GM23338 (cell line): ENCODE measurements at regions not wholly inside any gene's neighbourhood (a gene's known extent, or its start where the extent isn't known, plus 50 kb on each side); places are given as distances from the start of the nearest gene placed in this dataset.
A peak's percentile ranks its signal among the peaks of the same experiment; 100 is the strongest.

Source experiments
- ATAC-seq: fragments of 200-7000 bp; cut with Tn5 transposase; 3 replicates; pipeline ENCODE4 v1.9.1; 2020
- DNase-seq: peaks from one replicate; pipeline ENCODE4 v3.0.0-alpha.2; 2015; ENCODE audit warnings: low spot score
- H2AFZ ChIP-seq: fragments of 200-600 bp; sonication (generic); 2 replicates; pipeline ENCODE4 v1.8.0; 2016; ENCODE audit warnings: antibody characterized with exemption, mild to moderate bottlenecking, moderate library complexity
- H3F3A ChIP-seq: fragments of 200-600 bp; sonication (generic); replicated peaks from 2 replicates; pipeline ENCODE4 v1.8.0; 2017; ENCODE audit warnings: antibody characterized with exemption, mixed run types, low read depth
- H3K27ac ChIP-seq: fragments of 200-600 bp; sonication (generic); 2 replicates; pipeline ENCODE4 v1.6.1; 2016; ENCODE audit warnings: low read depth
- H3K27me3 ChIP-seq: fragments of 200-600 bp; sonication (generic); 2 replicates; pipeline ENCODE4 v1.8.0; 2016; ENCODE audit warnings: mild to moderate bottlenecking, mixed run types, moderate library complexity; ENCODE audit not compliant: insufficient read depth
- H3K36me3 ChIP-seq: fragments of 200-600 bp; sonication (generic); 2 replicates; pipeline ENCODE4 v1.8.0; 2016; ENCODE audit warnings: mild to moderate bottlenecking; ENCODE audit not compliant: insufficient read depth
- H3K4me1 ChIP-seq: fragments of 200-600 bp; sonication (generic); 2 replicates; pipeline ENCODE4 v1.8.0; 2016; ENCODE audit warnings: mild to moderate bottlenecking, moderate library complexity; ENCODE audit not compliant: insufficient read depth
- H3K4me2 ChIP-seq: fragments of 200-600 bp; sonication (generic); 2 replicates; pipeline ENCODE4 v1.7.1; 2017; ENCODE audit warnings: mixed run types
- H3K4me3 ChIP-seq: fragments of 200-600 bp; sonication (generic); 2 replicates; pipeline ENCODE4 v1.6.1; 2016; ENCODE audit warnings: mixed run types
- H3K79me2 ChIP-seq: fragments of 200-600 bp; sonication (generic); replicated peaks from 2 replicates; pipeline ENCODE4 v1.8.0; 2017; ENCODE audit warnings: mild to moderate bottlenecking; ENCODE audit not compliant: insufficient read depth
- H3K9me2 ChIP-seq: fragments of 200-600 bp; sonication (generic); 2 replicates; pipeline ENCODE4 v1.8.0; 2017; ENCODE audit not compliant: insufficient read depth
- H4K20me1 ChIP-seq: fragments of 200-600 bp; sonication (generic); replicated peaks from 2 replicates; pipeline ENCODE4 v1.8.0; 2017; ENCODE audit warnings: mild to moderate bottlenecking; ENCODE audit not compliant: insufficient read depth
- H3K27ac Mint-ChIP-seq: 2 replicates; pipeline ENCODE4 v1.8.0; 2020; ENCODE audit warnings: inconsistent platforms, mild to moderate bottlenecking, moderate library complexity, mixed read lengths
- H3K27me3 Mint-ChIP-seq: 3 replicates; pipeline ENCODE4 v1.8.0; 2022; ENCODE audit warnings: low read depth, mild to moderate bottlenecking, moderate library complexity, mixed read lengths, inconsistent platforms; ENCODE audit not compliant: insufficient read depth, poor library complexity
- H3K36me3 Mint-ChIP-seq: 3 replicates; pipeline ENCODE4 v1.8.0; 2021; ENCODE audit warnings: low read depth, mild to moderate bottlenecking, inconsistent platforms, moderate library complexity, mixed read lengths
- H3K4me1 Mint-ChIP-seq: 3 replicates; pipeline ENCODE4 v1.8.0; 2020; ENCODE audit warnings: mild to moderate bottlenecking, inconsistent platforms, mixed read lengths
- H3K4me3 Mint-ChIP-seq: 3 replicates; pipeline ENCODE4 v1.8.0; 2021; ENCODE audit warnings: moderate library complexity, mild to moderate bottlenecking, inconsistent platforms, mixed read lengths
- H3K9me3 Mint-ChIP-seq: 3 replicates; pipeline ENCODE4 v1.8.0; 2020; ENCODE audit warnings: moderate library complexity, mild to moderate bottlenecking, inconsistent platforms, mixed read lengths
- EZH2 ChIP-seq: fragments of 200-600 bp; sonication (generic); IDR thresholded peaks from one replicate; pipeline ENCODE4 v1.8.0; 2017; ENCODE audit warnings: antibody characterized with exemption, mild to moderate bottlenecking, low read depth; ENCODE audit not compliant: unreplicated experiment
- EZH2phosphoT487 ChIP-seq: fragments of 200-600 bp; sonication (generic); IDR thresholded peaks from one replicate; pipeline ENCODE4 v1.8.1; 2018; ENCODE audit warnings: antibody characterized with exemption; ENCODE audit not compliant: unreplicated experiment
- JUNB ChIP-seq: IDR thresholded peaks from one replicate; pipeline ENCODE4 v1.6.1; 2016; ENCODE audit warnings: antibody characterized with exemption; ENCODE audit not compliant: unreplicated experiment
- NANOG ChIP-seq: IDR thresholded peaks from 2 replicates; pipeline ENCODE4 v1.6.1; 2016; ENCODE audit warnings: antibody characterized with exemption, borderline replicate concordance
- POLR2AphosphoS5 ChIP-seq: IDR thresholded peaks from 2 replicates; pipeline ENCODE4 v1.6.1; 2016; ENCODE audit warnings: antibody characterized with exemption, low read depth
- ZNF114 ChIP-seq: fragments of 250-450 bp; sonication (Bioruptor Pico); IDR thresholded peaks from 2 replicates; pipeline ENCODE4 v1.5.0; 2020; ENCODE audit warnings: mild to moderate bottlenecking, moderate library complexity
- ZNF462 ChIP-seq: fragments of 250-450 bp; sonication (Bioruptor Pico); IDR thresholded peaks from 2 replicates; pipeline ENCODE4 v1.5.0; 2020; ENCODE audit warnings: mild to moderate bottlenecking, moderate library complexity
- TF ChIP-seq, protein P1 (sequence below), 2 experiments: fragments of 200-600 bp in 1 of 2; sonication (generic) in 1 of 2; conservative IDR thresholded peaks; 2 replicates each; pipeline versions ENCODE4 v1.5.1 to v1.6.1; 2016 to 2017; ENCODE audit warnings: antibody characterized with exemption in 2 of 2, low read depth in 2 of 2, mild to moderate bottlenecking in 2 of 2, moderate library complexity in 1 of 2

DNA sequence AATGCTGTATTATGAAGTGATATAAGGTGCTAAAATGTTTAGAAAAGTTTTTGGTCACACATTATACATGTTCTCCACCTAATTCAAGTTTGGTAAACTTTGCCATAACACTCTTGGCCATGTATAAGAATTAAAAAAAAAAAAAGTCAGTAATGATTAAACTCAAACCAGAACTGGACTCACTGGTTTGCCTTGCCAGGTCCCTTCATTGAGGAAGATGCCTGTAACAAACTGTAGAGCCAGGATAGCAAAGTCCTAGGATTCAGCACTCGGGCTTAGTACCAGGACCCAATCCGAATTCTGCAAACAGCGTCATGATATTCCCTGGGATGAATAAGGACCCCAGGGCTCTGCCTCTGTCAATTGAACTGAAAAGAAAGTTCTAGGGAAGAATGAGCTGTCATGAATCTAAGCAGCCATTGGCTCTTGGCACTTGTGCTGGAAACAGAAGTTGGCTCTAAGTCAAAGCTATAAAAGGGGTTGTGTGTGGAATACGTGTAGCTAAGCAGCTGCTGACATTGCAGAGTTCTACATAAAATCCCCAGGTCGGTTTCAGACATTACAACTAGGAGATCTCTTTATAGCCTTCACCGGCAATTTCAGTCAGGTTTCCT is 216.9 kb downstream of the C7orf25 start (continued):
- TF ChIP-seq ZNF462 (CRISPR knock-in tag) (no peak), EZH2 (no peak), EZH2phosphoT487 (no peak), JUNB (no peak), ZNF114 (CRISPR knock-in tag) (no peak), NANOG (no peak)
- TF ChIP-seq, protein P1, sequence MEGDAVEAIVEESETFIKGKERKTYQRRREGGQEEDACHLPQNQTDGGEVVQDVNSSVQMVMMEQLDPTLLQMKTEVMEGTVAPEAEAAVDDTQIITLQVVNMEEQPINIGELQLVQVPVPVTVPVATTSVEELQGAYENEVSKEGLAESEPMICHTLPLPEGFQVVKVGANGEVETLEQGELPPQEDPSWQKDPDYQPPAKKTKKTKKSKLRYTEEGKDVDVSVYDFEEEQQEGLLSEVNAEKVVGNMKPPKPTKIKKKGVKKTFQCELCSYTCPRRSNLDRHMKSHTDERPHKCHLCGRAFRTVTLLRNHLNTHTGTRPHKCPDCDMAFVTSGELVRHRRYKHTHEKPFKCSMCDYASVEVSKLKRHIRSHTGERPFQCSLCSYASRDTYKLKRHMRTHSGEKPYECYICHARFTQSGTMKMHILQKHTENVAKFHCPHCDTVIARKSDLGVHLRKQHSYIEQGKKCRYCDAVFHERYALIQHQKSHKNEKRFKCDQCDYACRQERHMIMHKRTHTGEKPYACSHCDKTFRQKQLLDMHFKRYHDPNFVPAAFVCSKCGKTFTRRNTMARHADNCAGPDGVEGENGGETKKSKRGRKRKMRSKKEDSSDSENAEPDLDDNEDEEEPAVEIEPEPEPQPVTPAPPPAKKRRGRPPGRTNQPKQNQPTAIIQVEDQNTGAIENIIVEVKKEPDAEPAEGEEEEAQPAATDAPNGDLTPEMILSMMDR (conservative IDR thresholded peaks at IDR 0.05; ENCODE audit: low read depth in 2 of 2) = no peak

- no peaks in the 10 kb centered on the region for H3K27me3 ChIP-seq
- 0 out of 2 replicates have a peak, but pooled peaks cover 4% of the 10 kb centered on the region for H3K9me2 ChIP-seq
- H3K27ac Mint-ChIP-seq = no peak overlapping the region
- H3K36me3 Mint-ChIP-seq = no peaks in the 10 kb centered on the region
- H3K27ac ChIP-seq = no peak overlapping the region
- no peaks in the 10 kb centered on the region for H3K36me3 ChIP-seq
- peaks cover 12% of the 10 kb centered on the region for H3K4me1 Mint-ChIP-seq
- peak overlapping the region; percentile 63; the same call in 1 of the 2 replicates for H2AFZ ChIP-seq
- H3K4me2 ChIP-seq = no peak overlapping the region
- H3K4me3 Mint-ChIP-seq = no peak overlapping the region
- no peak for DNase-seq
- ATAC-seq = no peak
- no peaks in the 10 kb centered on the region for H3K9me3 Mint-ChIP-seq
- no peaks in the 10 kb centered on the region for H3F3A ChIP-seq
- H3K4me1 ChIP-seq = peaks cover 8% of the 10 kb centered on the region; the same call in 1 of the 2 replicates
- peaks cover 4% of the 10 kb centered on the region for H3K27me3 Mint-ChIP-seq
- H4K20me1 ChIP-seq = no peaks in the 10 kb centered on the region
- H3K4me3 ChIP-seq = no peak overlapping the region
- no peaks in the 10 kb centered on the region for H3K79me2 ChIP-seq
- no peak for TF ChIP-seq ZNF462 (CRISPR knock-in tag)
- TF ChIP-seq EZH2phosphoT487 = no peak
- no peak for TF ChIP-seq POLR2AphosphoS5
- no peak for TF ChIP-seq NANOG
- no peak for TF ChIP-seq EZH2
Observed at GRCh38 chr7:42693722-42694121, 218.1 kb downstream of the C7orf25 start.
